ENCODE measurements at regions not wholly inside any gene's neighbourhood (a gene's known extent, or its start where the extent isn't known, plus 50 kb on each side); places are given as distances from the start of the nearest gene placed in this dataset.

DNA sequence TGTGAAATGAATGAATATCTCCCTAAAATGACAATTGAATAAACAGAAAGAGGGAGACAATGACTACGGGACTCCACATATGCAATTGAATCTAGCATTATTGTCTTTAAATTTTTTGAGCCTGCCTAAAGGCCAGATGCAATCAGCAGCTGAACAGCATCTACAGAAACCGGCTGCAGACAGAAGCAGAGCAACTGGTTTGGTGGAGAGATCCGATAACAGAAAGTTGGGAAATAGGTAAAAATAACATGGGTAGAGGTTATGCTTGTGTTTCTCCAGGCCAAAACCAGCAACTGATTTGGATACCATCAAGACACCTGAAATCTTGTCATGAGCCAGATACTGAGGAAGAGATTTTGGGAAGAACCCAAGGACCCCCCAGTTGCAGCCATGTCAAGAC is 146.6 kb downstream of the ZNF33B start:
- TF ChIP-seq ZFP30 (CRISPR knock-in tag; IDR thresholded peaks at IDR 0.05) (no peak), ESRRG (CRISPR knock-in tag; IDR thresholded peaks at IDR 0.05) (no peak), TCF4 (CRISPR knock-in tag; IDR thresholded peaks at IDR 0.05; ENCODE audit: borderline replicate concordance) (no peak), ZFP3 (CRISPR knock-in tag; IDR thresholded peaks at IDR 0.05) (no peak), SNAI2 (CRISPR knock-in tag; IDR thresholded peaks at IDR 0.05) (no peak), GLIS3 (CRISPR knock-in tag; IDR thresholded peaks at IDR 0.05) (no peak)
- TF ChIP-seq, protein P1, sequence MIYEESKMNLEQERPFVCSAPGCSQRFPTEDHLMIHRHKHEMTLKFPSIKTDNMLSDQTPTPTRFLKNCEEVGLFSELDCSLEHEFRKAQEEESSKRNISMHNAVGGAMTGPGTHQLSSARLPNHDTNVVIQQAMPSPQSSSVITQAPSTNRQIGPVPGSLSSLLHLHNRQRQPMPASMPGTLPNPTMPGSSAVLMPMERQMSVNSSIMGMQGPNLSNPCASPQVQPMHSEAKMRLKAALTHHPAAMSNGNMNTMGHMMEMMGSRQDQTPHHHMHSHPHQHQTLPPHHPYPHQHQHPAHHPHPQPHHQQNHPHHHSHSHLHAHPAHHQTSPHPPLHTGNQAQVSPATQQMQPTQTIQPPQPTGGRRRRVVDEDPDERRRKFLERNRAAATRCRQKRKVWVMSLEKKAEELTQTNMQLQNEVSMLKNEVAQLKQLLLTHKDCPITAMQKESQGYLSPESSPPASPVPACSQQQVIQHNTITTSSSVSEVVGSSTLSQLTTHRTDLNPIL (CRISPR knock-in tag; IDR thresholded peaks at IDR 0.05; ENCODE audit: low read depth): no peak
- TF ChIP-seq, protein P2, sequence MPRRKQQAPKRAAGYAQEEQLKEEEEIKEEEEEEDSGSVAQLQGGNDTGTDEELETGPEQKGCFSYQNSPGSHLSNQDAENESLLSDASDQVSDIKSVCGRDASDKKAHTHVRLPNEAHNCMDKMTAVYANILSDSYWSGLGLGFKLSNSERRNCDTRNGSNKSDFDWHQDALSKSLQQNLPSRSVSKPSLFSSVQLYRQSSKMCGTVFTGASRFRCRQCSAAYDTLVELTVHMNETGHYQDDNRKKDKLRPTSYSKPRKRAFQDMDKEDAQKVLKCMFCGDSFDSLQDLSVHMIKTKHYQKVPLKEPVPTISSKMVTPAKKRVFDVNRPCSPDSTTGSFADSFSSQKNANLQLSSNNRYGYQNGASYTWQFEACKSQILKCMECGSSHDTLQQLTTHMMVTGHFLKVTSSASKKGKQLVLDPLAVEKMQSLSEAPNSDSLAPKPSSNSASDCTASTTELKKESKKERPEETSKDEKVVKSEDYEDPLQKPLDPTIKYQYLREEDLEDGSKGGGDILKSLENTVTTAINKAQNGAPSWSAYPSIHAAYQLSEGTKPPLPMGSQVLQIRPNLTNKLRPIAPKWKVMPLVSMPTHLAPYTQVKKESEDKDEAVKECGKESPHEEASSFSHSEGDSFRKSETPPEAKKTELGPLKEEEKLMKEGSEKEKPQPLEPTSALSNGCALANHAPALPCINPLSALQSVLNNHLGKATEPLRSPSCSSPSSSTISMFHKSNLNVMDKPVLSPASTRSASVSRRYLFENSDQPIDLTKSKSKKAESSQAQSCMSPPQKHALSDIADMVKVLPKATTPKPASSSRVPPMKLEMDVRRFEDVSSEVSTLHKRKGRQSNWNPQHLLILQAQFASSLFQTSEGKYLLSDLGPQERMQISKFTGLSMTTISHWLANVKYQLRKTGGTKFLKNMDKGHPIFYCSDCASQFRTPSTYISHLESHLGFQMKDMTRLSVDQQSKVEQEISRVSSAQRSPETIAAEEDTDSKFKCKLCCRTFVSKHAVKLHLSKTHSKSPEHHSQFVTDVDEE (CRISPR knock-in tag; IDR thresholded peaks at IDR 0.05): no peak
- TF ChIP-seq, protein P3, sequence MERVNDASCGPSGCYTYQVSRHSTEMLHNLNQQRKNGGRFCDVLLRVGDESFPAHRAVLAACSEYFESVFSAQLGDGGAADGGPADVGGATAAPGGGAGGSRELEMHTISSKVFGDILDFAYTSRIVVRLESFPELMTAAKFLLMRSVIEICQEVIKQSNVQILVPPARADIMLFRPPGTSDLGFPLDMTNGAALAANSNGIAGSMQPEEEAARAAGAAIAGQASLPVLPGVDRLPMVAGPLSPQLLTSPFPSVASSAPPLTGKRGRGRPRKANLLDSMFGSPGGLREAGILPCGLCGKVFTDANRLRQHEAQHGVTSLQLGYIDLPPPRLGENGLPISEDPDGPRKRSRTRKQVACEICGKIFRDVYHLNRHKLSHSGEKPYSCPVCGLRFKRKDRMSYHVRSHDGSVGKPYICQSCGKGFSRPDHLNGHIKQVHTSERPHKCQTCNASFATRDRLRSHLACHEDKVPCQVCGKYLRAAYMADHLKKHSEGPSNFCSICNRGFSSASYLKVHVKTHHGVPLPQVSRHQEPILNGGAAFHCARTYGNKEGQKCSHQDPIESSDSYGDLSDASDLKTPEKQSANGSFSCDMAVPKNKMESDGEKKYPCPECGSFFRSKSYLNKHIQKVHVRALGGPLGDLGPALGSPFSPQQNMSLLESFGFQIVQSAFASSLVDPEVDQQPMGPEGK (CRISPR knock-in tag; IDR thresholded peaks at IDR 0.05; ENCODE audit: borderline replicate concordance): no peak
